ENCODE measurements at regions not wholly inside any gene's neighbourhood (a gene's known extent, or its start where the extent isn't known, plus 50 kb on each side); places are given as distances from the start of the nearest gene placed in this dataset.

- H3K4me3 ChIP-seq (ENCODE audit: insufficient read depth, low read depth, low read length): no peak overlapping the region
- peaks cover 4% of the 10 kb centered on the region; the same call in 1 of the 2 replicates for H3K9me3 ChIP-seq (ENCODE audit: control insufficient read depth, insufficient read depth, low read length)
- H2BK15ac ChIP-seq (ENCODE audit: low read depth, low read length): peak overlapping the region; percentile 74; the same call in 1 of the 3 replicates
- no peak overlapping the region for H3K14ac ChIP-seq (replicated peaks; ENCODE audit: low read depth, low read length)
- peaks cover 3% of the 10 kb centered on the region for H3K4me1 ChIP-seq (ENCODE audit: control insufficient read depth, insufficient read depth, low read length)
- in situ Hi-C loops (cut with MboI; ENCODE audit: low sequenced_read_pairs) (no loop called here), intact Hi-C loops (cut with micrococcal nuclease) (no loop called here), dilution Hi-C loops (cut with HindIII; ENCODE audit: low sequenced_read_pairs, unreplicated experiment) (no loop called here)
- H3K79me1 ChIP-seq (ENCODE audit: low read depth in 1 of 2, low read length in 2 of 2): no peaks in the 10 kb centered on the region
- TF ChIP-seq POLR2A (IDR thresholded peaks at IDR 0.05; ENCODE audit: low read depth, low read length): no peak
- TF ChIP-seq, protein P1, sequence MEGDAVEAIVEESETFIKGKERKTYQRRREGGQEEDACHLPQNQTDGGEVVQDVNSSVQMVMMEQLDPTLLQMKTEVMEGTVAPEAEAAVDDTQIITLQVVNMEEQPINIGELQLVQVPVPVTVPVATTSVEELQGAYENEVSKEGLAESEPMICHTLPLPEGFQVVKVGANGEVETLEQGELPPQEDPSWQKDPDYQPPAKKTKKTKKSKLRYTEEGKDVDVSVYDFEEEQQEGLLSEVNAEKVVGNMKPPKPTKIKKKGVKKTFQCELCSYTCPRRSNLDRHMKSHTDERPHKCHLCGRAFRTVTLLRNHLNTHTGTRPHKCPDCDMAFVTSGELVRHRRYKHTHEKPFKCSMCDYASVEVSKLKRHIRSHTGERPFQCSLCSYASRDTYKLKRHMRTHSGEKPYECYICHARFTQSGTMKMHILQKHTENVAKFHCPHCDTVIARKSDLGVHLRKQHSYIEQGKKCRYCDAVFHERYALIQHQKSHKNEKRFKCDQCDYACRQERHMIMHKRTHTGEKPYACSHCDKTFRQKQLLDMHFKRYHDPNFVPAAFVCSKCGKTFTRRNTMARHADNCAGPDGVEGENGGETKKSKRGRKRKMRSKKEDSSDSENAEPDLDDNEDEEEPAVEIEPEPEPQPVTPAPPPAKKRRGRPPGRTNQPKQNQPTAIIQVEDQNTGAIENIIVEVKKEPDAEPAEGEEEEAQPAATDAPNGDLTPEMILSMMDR (conservative IDR thresholded peaks at IDR 0.05; ENCODE audit: low read depth, low read length): no peak
- TF ChIP-seq MAZ (IDR thresholded peaks at IDR 0.05; ENCODE audit: borderline replicate concordance, low read depth, low read length): no peak
- TF ChIP-seq RFX5 (IDR thresholded peaks at IDR 0.05; ENCODE audit: low read depth, low read length): no peak
- TF ChIP-seq RAD21 (IDR thresholded peaks at IDR 0.05; ENCODE audit: low read length): no peak
- TF ChIP-seq, protein P2, sequence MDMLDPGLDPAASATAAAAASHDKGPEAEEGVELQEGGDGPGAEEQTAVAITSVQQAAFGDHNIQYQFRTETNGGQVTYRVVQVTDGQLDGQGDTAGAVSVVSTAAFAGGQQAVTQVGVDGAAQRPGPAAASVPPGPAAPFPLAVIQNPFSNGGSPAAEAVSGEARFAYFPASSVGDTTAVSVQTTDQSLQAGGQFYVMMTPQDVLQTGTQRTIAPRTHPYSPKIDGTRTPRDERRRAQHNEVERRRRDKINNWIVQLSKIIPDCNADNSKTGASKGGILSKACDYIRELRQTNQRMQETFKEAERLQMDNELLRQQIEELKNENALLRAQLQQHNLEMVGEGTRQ (IDR thresholded peaks at IDR 0.05; ENCODE audit: low read depth, low read length): no peak
- TF ChIP-seq ELK1 (IDR thresholded peaks at IDR 0.05; ENCODE audit: borderline replicate concordance, low read depth, low read length): no peak
- no peak for TF ChIP-seq CEBPB (IDR thresholded peaks at IDR 0.05; ENCODE audit: low read depth, low read length)
- ATAC-seq (ENCODE audit: low read depth): no peak
- H3K4ac ChIP-seq (ENCODE audit: low read depth, low read length): no peak overlapping the region
- H3K56ac ChIP-seq (ENCODE audit: extremely low read depth, insufficient read depth, low read length): no peak overlapping the region
- H2AK5ac ChIP-seq (ENCODE audit: low read depth, low read length): no peak overlapping the region; the same call in none of the 2 replicates
- BruUV-seq (replicated peaks): no TSS peak
- H3K27ac ChIP-seq (ENCODE audit: insufficient read depth, low read length): no peak overlapping the region
- no peak overlapping the region for H2AFZ ChIP-seq (replicated peaks; ENCODE audit: low read length, poor library complexity)
- H3K27me3 ChIP-seq (ENCODE audit: control insufficient read depth, insufficient read depth, low read length): no peaks in the 10 kb centered on the region
- H2BK5ac ChIP-seq (ENCODE audit: low read depth, low read length, poor library complexity, severe bottlenecking): no peak overlapping the region
- no peak overlapping the region for H2AK9ac ChIP-seq (replicated peaks; ENCODE audit: low read depth, low read length, poor library complexity)
- peak overlapping the region; percentile 39; the same call in 1 of the 2 replicates for H4K91ac ChIP-seq (ENCODE audit: insufficient read depth, low read depth, low read length)
- H4K8ac ChIP-seq (ENCODE audit: low read depth in 2 of 2, low read length in 2 of 2): 0 out of 4 replicates have a peak overlapping the region, but pooled peaks of 1 of the 2 experiments have one; percentile 20
- no peak overlapping the region for H3K4me2 ChIP-seq (ENCODE audit: low read depth, low read length)
- H3K36me3 ChIP-seq (ENCODE audit: control insufficient read depth, insufficient read depth, low read length): no peaks in the 10 kb centered on the region
- H2BK120ac ChIP-seq (ENCODE audit: low read depth, low read length): peak overlapping the region; percentile 59
- ChIA-PET CTCF (interaction anchor here (0.6 kb wide), 1 partner anchor 137 kb away, joined by 3 read pairs; no protein-coding TSS in a partner anchor), POLR2A (ENCODE audit: unreplicated experiment) (no interaction called here)
- H3K9ac ChIP-seq (ENCODE audit: low read depth, low read length): no peak overlapping the region
- peak overlapping the region; percentile 69; the same call in 1 of the 2 replicates for H2BK20ac ChIP-seq (ENCODE audit: low read depth, low read length)
- no CpG with 5 or more reads among the region's 3 CpGs for WGBS, 2 experiments (ENCODE audit: extremely low coverage in 2 of 2, insufficient read length in 1 of 2)
- H3K9me1 ChIP-seq (ENCODE audit: insufficient read depth, low read length): no peaks in the 10 kb centered on the region
- no peak overlapping the region for H4K5ac ChIP-seq (ENCODE audit: low read depth, low read length)
- no peak overlapping the region for H3K23ac ChIP-seq (ENCODE audit: low read depth, low read length)
- no peak for DNase-seq
- H4K20me1 ChIP-seq (ENCODE audit: insufficient read depth, low read length): no peaks in the 10 kb centered on the region
- no peak overlapping the region for H3K18ac ChIP-seq (ENCODE audit: low read depth, low read length)
Observed at GRCh38 chrX:9162698-9163097, 128.8 kb upstream of the FAM9B start.

Data from IMR-90 (cell line).